22Rv1 (cell line): ENCODE measurements at regions not wholly inside any gene's neighbourhood (a gene's known extent, or its start where the extent isn't known, plus 50 kb on each side); places are given as distances from the start of the nearest gene placed in this dataset.

Experiments used
- CTCF ChIP-seq: fragments of 450-650 bp; IDR thresholded peaks from 2 replicates; pipeline ENCODE4 v1.5.1; 2017; ENCODE audit warnings: mild to moderate bottlenecking
- ZFX ChIP-seq: fragments of 450-650 bp; IDR thresholded peaks from 2 replicates; pipeline ENCODE4 v1.6.1; 2017; ENCODE audit warnings: antibody characterized with exemption, borderline replicate concordance

DNA sequence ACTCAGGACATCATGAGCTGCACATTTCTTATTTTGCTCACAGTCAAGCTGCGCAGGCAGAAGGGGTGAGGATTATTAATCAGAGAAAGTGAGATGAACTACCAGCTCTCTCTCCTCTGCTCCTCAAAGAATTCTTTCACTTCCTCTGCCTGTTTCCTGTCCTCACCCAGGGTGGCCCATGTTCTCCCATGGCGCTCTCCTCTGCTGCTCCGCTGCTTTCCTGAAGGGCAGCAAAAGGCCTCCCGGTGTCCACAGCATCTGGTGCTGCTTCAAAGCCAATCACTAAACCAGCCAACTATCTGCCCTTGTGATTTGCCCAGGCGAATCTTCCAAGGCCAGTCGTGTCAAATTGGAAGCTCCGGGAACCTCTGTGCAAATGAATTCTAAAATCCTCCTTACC is 324.2 kb downstream of the TPBG start:
- no peak for TF ChIP-seq CTCF
- no peak for TF ChIP-seq ZFX
